GDM1 (cell line): ENCODE measurements at regions not wholly inside any gene's neighbourhood (a gene's known extent, or its start where the extent isn't known, plus 50 kb on each side); places are given as distances from the start of the nearest gene placed in this dataset.

Source experiments
- DNase-seq: peaks from one replicate; lab custom pipeline; 2025; lab: John Stamatoyannopoulos, UW

- no peak for DNase-seq
Measured at GRCh38 chr2:71922499-71923142, 225.0 kb downstream of the CYP26B1 start.

GRCh38 chr2:71922091-71922490 lies 225.6 kb downstream of the CYP26B1 start:
- no peak for DNase-seq

GRCh38 chr2:71920819-71921218 lies 226.8 kb downstream of the CYP26B1 start:
- DNase-seq = peak; percentile 6

GRCh38 chr2:71919708-71920107 lies 228.0 kb downstream of the CYP26B1 start:
- DNase-seq = no peak

GRCh38 chr2:71910277-71910676 lies 237.4 kb downstream of the CYP26B1 start:
- DNase-seq = no peak

- no peak for DNase-seq
Measured at GRCh38 chr2:71908798-71909197, 238.9 kb downstream of the CYP26B1 start.

GRCh38 chr2:71907503-71907902 lies 240.2 kb downstream of the CYP26B1 start:
- no peak for DNase-seq

- DNase-seq = no peak
Measured at GRCh38 chr2:71906357-71906973, 241.2 kb downstream of the CYP26B1 start.

- no peak for DNase-seq
Measured at GRCh38 chr2:71905205-71905604, 242.5 kb downstream of the CYP26B1 start.

- DNase-seq = no peak
Measured at GRCh38 chr2:71903841-71904240, 243.8 kb downstream of the CYP26B1 start.

- DNase-seq = no peak
Measured at GRCh38 chr2:71901466-71901865, 246.2 kb downstream of the CYP26B1 start.

GRCh38 chr2:71898851-71899681 lies 248.6 kb downstream of the CYP26B1 start:
- no peak for DNase-seq

- DNase-seq = no peak
Measured at GRCh38 chr2:71898375-71898774, 249.3 kb downstream of the CYP26B1 start.

GRCh38 chr2:71897836-71898235 lies 249.8 kb downstream of the CYP26B1 start:
- no peak for DNase-seq

GRCh38 chr2:71897137-71897480 lies 250.6 kb downstream of the CYP26B1 start:
- DNase-seq = no peak

- no peak for DNase-seq
Measured at GRCh38 chr2:71896385-71897136, 251.1 kb downstream of the CYP26B1 start.

GRCh38 chr2:71895320-71896161 lies 252.1 kb downstream of the CYP26B1 start:
- no peak for DNase-seq

GRCh38 chr2:71894261-71894660 lies 253.4 kb downstream of the CYP26B1 start:
- no peak for DNase-seq

- DNase-seq = no peak
Measured at GRCh38 chr2:71893646-71894045, 254.0 kb downstream of the CYP26B1 start.

GRCh38 chr2:71892896-71893295 lies 254.8 kb downstream of the CYP26B1 start:
- DNase-seq = no peak

- DNase-seq = no peak
Measured at GRCh38 chr2:71892423-71892730, 255.3 kb downstream of the CYP26B1 start.
